ENCODE measurements at regions not wholly inside any gene's neighbourhood (a gene's known extent, or its start where the extent isn't known, plus 50 kb on each side); places are given as distances from the start of the nearest gene placed in this dataset.

DNA sequence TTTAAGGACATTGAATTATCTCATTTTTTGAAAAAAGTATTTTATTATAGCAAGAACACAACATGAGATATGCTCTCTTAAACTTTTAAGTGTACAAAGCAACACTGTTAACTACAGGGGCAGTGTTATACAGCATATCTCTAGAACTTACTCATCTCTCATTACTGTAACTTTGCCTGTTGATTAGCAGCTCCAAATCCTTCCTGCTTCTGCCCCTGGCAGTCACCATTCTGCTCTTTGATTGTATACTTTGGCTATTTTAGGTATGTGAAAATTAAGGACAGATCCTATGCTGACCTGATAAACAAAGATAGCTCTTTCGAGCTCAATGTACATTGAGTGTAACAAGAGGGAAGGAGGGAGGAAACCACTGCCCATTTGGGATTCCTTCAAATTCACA lies 1349.8 kb upstream of the GJE1 start:
- no peak for TF ChIP-seq CTCF (IDR thresholded peaks at IDR 0.05)
- no peak for TF ChIP-seq POLR2AphosphoS5 (IDR thresholded peaks at IDR 0.05)
- TF ChIP-seq POLR2A (IDR thresholded peaks at IDR 0.05), result no peak
